ENCODE measurements at regions not wholly inside any gene's neighbourhood (a gene's known extent, or its start where the extent isn't known, plus 50 kb on each side); places are given as distances from the start of the nearest gene placed in this dataset.
"Not testable (repeated sequence)": the region's sequence is repeated elsewhere in the genome, so short reads cannot be mapped to it uniquely, and the experiment has no call there.

GRCh38 chr20:51125780-51126179, 102.9 kb upstream of the KCNG1 start:
- H3K27ac ChIP-seq (ENCODE audit: low read depth in 2 of 2, low read length in 1 of 2) = peak overlapping the region in 1 of 2 experiments; percentile 83; a peak in 2 of 4 replicates
- no peak overlapping the region for H3K9ac ChIP-seq
- TF ChIP-seq EP300 (IDR thresholded peaks at IDR 0.05; ENCODE audit: borderline replicate concordance in 1 of 2, low read depth in 1 of 2, low read length in 1 of 2) = 0 out of 4 replicates have a peak, but pooled peaks of 1 of the 2 experiments have one; percentile 25
- no peak for TF ChIP-seq POLR2AphosphoS5 (IDR thresholded peaks at IDR 0.05; ENCODE audit: low read depth, low read length)
- H3K4me1 ChIP-seq (ENCODE audit: control insufficient read depth in 1 of 2, insufficient read depth in 2 of 2, low read depth in 1 of 2, low read length in 1 of 2) = peaks cover 26 to 59% of the 10 kb centered on the region in 2 experiments; a peak in 3 of 4 replicates
- 71% methylated on average over 4 of the region's 4 CpGs for WGBS (ENCODE audit: low lambda C conversion rate)
- no peak for DNase-seq
- CTCF ChIA-PET = interaction anchor here (0.6 to 1.0 kb wide), 3 partner anchors 32 to 972 kb away, joined by 3 to 4 read pairs (median 3); no protein-coding TSS in a partner anchor
- H3K27me3 ChIP-seq (ENCODE audit: insufficient read depth) = no peaks in the 10 kb centered on the region
- no peaks in the 10 kb centered on the region for H4K20me1 ChIP-seq (ENCODE audit: insufficient read depth)
- H3K36me3 ChIP-seq (replicated peaks in 1 of 2; ENCODE audit: control insufficient read depth in 1 of 2, insufficient read depth in 2 of 2, low read length in 1 of 2) = no peaks in the 10 kb centered on the region
- no peak overlapping the region for H3K4me2 ChIP-seq
- no peaks in the 10 kb centered on the region for H3K9me3 ChIP-seq
- no peak overlapping the region for H3K4me3 ChIP-seq (ENCODE audit: low read depth in 2 of 2, low read length in 1 of 2)
- no peaks in the 10 kb centered on the region for H3K9me2 ChIP-seq
- POLR2A ChIA-PET = no interaction called here
- no peak overlapping the region for H2AFZ ChIP-seq (ENCODE audit: low read depth)
- H3F3A ChIP-seq (replicated peaks; ENCODE audit: insufficient read depth) = no peaks in the 10 kb centered on the region
- H3K79me2 ChIP-seq (ENCODE audit: insufficient read depth) = no peaks in the 10 kb centered on the region

- no peaks in the 10 kb centered on the region for H3K9me2 ChIP-seq
- H3K9me3 ChIP-seq = no peaks in the 10 kb centered on the region
- H3K27ac ChIP-seq (ENCODE audit: low read depth in 2 of 2, low read length in 1 of 2) = no peak overlapping the region
- H2AFZ ChIP-seq (ENCODE audit: low read depth) = no peak overlapping the region
- H3K36me3 ChIP-seq (replicated peaks in 1 of 2; ENCODE audit: control insufficient read depth in 1 of 2, insufficient read depth in 2 of 2, low read length in 1 of 2) = no peaks in the 10 kb centered on the region
- TF ChIP-seq USF2 (IDR thresholded peaks at IDR 0.05; ENCODE audit: borderline replicate concordance, low read depth, low read length) = no peak
- TF ChIP-seq GABPA (IDR thresholded peaks at IDR 0.05; ENCODE audit: low read depth) = no peak
- no peak for TF ChIP-seq FOSL2 (IDR thresholded peaks at IDR 0.05; ENCODE audit: borderline replicate concordance, low read depth)
- no peak for TF ChIP-seq REST (IDR thresholded peaks at IDR 0.05; ENCODE audit: low read depth, low read length)
- no peak for TF ChIP-seq MXI1 (IDR thresholded peaks at IDR 0.05; ENCODE audit: low read depth, low read length)
- no peak for TF ChIP-seq RAD21 (IDR thresholded peaks at IDR 0.05; ENCODE audit: low read length)
- TF ChIP-seq NFIC (IDR thresholded peaks at IDR 0.05; ENCODE audit: borderline replicate concordance) = no peak
- no peak for TF ChIP-seq USF1 (IDR thresholded peaks at IDR 0.05; ENCODE audit: borderline replicate concordance, low read depth)
- no peak for TF ChIP-seq RFX5 (IDR thresholded peaks at IDR 0.05; ENCODE audit: low read length)
- TF ChIP-seq NRF1 (IDR thresholded peaks at IDR 0.05; ENCODE audit: low read depth, low read length) = no peak
- no peak for TF ChIP-seq TEAD4 (IDR thresholded peaks at IDR 0.05; ENCODE audit: borderline replicate concordance, insufficient read depth)
- TF ChIP-seq ELF1 (IDR thresholded peaks at IDR 0.05) = no peak
- TF ChIP-seq PBX3 (IDR thresholded peaks at IDR 0.05) = no peak
- TF ChIP-seq JUND (IDR thresholded peaks at IDR 0.05) = no peak
- H3K4me2 ChIP-seq = no peak overlapping the region
- peaks cover 27 to 56% of the 10 kb centered on the region in 2 experiments; a peak in 3 of 4 replicates for H3K4me1 ChIP-seq (ENCODE audit: control insufficient read depth in 1 of 2, insufficient read depth in 2 of 2, low read depth in 1 of 2, low read length in 1 of 2)
- H3F3A ChIP-seq (replicated peaks; ENCODE audit: insufficient read depth) = no peaks in the 10 kb centered on the region
- ChIA-PET CTCF (interaction anchor here (0.6 to 1.0 kb wide), 2 partner anchors 110 to 971 kb away, joined by 3 to 4 read pairs; no protein-coding TSS in a partner anchor), POLR2A (no interaction called here)
- no peaks in the 10 kb centered on the region for H3K79me2 ChIP-seq (ENCODE audit: insufficient read depth)
- H3K9ac ChIP-seq = no peak overlapping the region
- DNase-seq = no peak
- 66% methylated on average over 5 of the region's 5 CpGs for WGBS (ENCODE audit: low lambda C conversion rate)
- H3K4me3 ChIP-seq (ENCODE audit: low read depth in 2 of 2, low read length in 1 of 2) = no peak overlapping the region
- no peaks in the 10 kb centered on the region for H4K20me1 ChIP-seq (ENCODE audit: insufficient read depth)
- H3K27me3 ChIP-seq (ENCODE audit: insufficient read depth) = no peaks in the 10 kb centered on the region
These were observed 102.2 kb upstream of the KCNG1 start for GRCh38 chr20:51125105-51125504.

- POLR2A ChIA-PET; H3K27ac ChIP-seq (ENCODE audit: low read depth in 2 of 2, low read length in 1 of 2); H3K4me3 ChIP-seq (ENCODE audit: low read depth in 2 of 2, low read length in 1 of 2); H3K27me3 ChIP-seq (ENCODE audit: insufficient read depth); H3K4me2 ChIP-seq; DNase-seq; H2AFZ ChIP-seq (ENCODE audit: low read depth); H3K79me2 ChIP-seq (ENCODE audit: insufficient read depth); H4K20me1 ChIP-seq (ENCODE audit: insufficient read depth); H3K9me2 ChIP-seq; H3F3A ChIP-seq (replicated peaks; ENCODE audit: insufficient read depth); H3K9ac ChIP-seq; H3K9me3 ChIP-seq; H3K36me3 ChIP-seq (replicated peaks in 1 of 2; ENCODE audit: control insufficient read depth in 1 of 2, insufficient read depth in 2 of 2, low read length in 1 of 2): not testable (repeated sequence)
- 95% methylated on average over 1 of the region's 1 CpG for WGBS (ENCODE audit: low lambda C conversion rate)
- CTCF ChIA-PET = interaction anchor here (1.8 kb wide), 1 partner anchor 64 kb away, joined by 4 read pairs; no protein-coding TSS in a partner anchor
- H3K4me1 ChIP-seq (ENCODE audit: control insufficient read depth in 1 of 2, insufficient read depth in 2 of 2, low read depth in 1 of 2, low read length in 1 of 2) = peaks cover 23 to 51% of the 10 kb centered on the region in 2 experiments; a peak in 3 of 4 replicates
These were observed 101.0 kb upstream of the KCNG1 start for GRCh38 chr20:51123887-51124286.

Measured in SK-N-SH (cell line).